Effector memory CD8-positive, alpha-beta T cell (primary cell): ENCODE measurements at regions not wholly inside any gene's neighbourhood (a gene's known extent, or its start where the extent isn't known, plus 50 kb on each side); places are given as distances from the start of the nearest gene placed in this dataset.
"Not testable (repeated sequence)": the region's sequence is repeated elsewhere in the genome, so short reads cannot be mapped to it uniquely, and the experiment has no call there.

ENCODE experiments used
- ATAC-seq: fragments of 150-1000 bp; cut with Tn5 transposase; replicated peaks from 2 replicates; pipeline ENCODE4 v1.10.0; 2021; ENCODE audit warnings: mild to moderate bottlenecking, moderate library complexity
- DNase-seq, 3 experiments: peaks; one replicate each; pipeline ENCODE4 v3.0.0; 2021
- H3K27ac Mint-ChIP-seq, 2 donors: one replicate each; pipeline ENCODE4 v1.8.0; 2022; ENCODE audit warnings: mild to moderate bottlenecking in 2 of 2, mixed read lengths in 2 of 2, moderate library complexity in 2 of 2
- H3K27me3 Mint-ChIP-seq, 2 donors: one replicate each; pipeline ENCODE4 v1.8.0; 2022; ENCODE audit warnings: mixed read lengths in 2 of 2
- H3K36me3 Mint-ChIP-seq: one replicate; pipeline ENCODE4 v1.8.0; 2022; ENCODE audit warnings: mild to moderate bottlenecking, moderate library complexity, mixed read lengths; ENCODE audit not compliant: insufficient read depth
- H3K4me1 Mint-ChIP-seq, 2 donors: one replicate each; pipeline ENCODE4 v1.8.0; 2022; ENCODE audit warnings: low read depth in 2 of 2, mixed read lengths in 2 of 2
- H3K4me3 Mint-ChIP-seq, 2 donors: one replicate each; pipeline ENCODE4 v1.8.0; 2022; ENCODE audit warnings: mild to moderate bottlenecking in 2 of 2, mixed read lengths in 2 of 2, moderate library complexity in 2 of 2
- H3K9me3 Mint-ChIP-seq, 2 donors: one replicate each; pipeline ENCODE4 v1.8.0; 2022; ENCODE audit warnings: mixed read lengths in 2 of 2

DNA sequence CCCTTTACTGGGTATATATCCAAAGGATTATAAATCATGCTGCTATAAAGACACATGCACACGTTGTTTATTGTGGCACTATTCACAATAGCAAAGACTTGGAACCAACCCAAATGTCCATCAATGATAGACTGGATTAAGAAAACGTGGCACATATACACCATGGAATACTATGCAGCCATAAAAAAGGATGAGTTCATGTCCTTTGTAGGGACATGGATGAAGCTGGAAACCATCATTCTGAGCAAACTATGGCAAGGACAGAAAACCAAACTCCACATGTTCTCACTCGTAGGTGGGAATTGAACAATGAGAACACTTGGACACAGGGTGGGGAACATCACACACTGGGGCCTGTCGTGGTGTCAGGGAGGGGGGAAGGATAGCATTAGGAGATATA, 59.2 kb downstream of the CXorf49B start:
- H3K4me1 Mint-ChIP-seq, DNase-seq, H3K36me3 Mint-ChIP-seq, ATAC-seq, H3K9me3 Mint-ChIP-seq, H3K4me3 Mint-ChIP-seq, H3K27ac Mint-ChIP-seq: not testable (repeated sequence)
- H3K27me3 Mint-ChIP-seq, result peaks cover 15 to 34% of the 10 kb centered on the region in 2 donors

DNA sequence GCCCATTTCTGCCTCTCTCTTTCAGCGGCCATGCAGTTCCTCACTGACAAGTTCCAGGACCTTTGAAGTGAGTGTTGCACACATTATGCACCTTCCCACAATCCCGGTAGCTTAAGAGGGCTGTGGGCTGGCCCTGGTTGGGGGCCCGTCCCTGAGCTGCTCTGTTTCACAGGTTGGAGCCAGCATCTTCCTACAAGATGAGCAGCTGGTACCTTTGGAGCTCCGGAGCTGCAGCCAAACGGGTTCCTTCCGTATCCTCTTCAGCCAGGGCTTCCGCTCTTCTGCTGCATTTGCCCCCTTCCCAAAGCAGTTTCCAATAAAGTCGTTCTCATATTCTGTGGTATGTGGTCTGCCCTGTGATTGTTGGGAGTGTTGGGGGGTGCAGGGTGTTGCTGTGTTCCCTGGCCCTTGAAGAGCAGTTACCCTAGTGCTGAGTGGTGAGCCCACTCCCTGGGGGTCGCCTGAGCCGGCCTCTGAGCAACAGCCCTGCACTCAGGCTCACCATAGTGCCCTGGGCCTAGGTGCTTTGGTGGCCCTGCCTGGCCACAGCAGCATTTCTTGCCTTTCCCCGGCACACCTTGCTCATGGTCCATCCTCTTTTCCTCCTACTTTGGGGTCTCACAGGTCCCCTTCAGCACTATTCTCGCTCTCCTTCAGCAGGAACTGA, 60.4 kb downstream of the CXorf49B start:
- H3K4me3 Mint-ChIP-seq, result no peak overlapping the region
- H3K36me3 Mint-ChIP-seq, result no peaks in the 10 kb centered on the region
- no peaks in the 10 kb centered on the region for H3K4me1 Mint-ChIP-seq
- DNase-seq (no peak), ATAC-seq (no peak)
- H3K9me3 Mint-ChIP-seq, result no peaks in the 10 kb centered on the region
- H3K27ac Mint-ChIP-seq, result no peak overlapping the region
- H3K27me3 Mint-ChIP-seq, result peaks cover 8 to 21% of the 10 kb centered on the region in 2 donors

DNA sequence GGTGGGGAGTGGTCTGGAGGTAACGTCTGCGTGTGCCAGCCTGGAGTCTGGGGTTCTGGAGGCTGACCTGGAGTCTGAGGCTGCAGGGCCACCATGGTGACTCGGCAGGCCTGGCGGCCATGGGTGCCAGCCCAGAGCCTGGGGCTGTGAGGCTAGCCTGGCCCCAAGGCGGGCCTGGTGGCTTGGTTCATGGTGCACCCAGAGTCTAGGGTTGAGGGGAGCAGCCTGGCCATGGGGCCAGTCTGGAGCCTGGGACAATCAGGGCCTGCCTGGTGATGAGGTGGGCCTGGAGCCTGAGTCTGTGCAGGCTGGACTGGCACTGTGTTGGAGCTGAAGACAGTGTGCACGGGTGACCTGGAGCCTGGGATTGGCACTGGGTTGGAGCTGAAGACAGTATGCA, 64.9 kb downstream of the CXorf49B start:
- no peaks in the 10 kb centered on the region for H3K36me3 Mint-ChIP-seq
- H3K27me3 Mint-ChIP-seq, result peaks cover 17 to 39% of the 10 kb centered on the region in 2 donors
- ATAC-seq, result no peak
- no peak overlapping the region for H3K4me3 Mint-ChIP-seq
- DNase-seq, result no peak
- peaks cover 2 to 7% of the 10 kb centered on the region in 2 donors for H3K9me3 Mint-ChIP-seq
- no peaks in the 10 kb centered on the region for H3K4me1 Mint-ChIP-seq
- no peak overlapping the region for H3K27ac Mint-ChIP-seq

DNA sequence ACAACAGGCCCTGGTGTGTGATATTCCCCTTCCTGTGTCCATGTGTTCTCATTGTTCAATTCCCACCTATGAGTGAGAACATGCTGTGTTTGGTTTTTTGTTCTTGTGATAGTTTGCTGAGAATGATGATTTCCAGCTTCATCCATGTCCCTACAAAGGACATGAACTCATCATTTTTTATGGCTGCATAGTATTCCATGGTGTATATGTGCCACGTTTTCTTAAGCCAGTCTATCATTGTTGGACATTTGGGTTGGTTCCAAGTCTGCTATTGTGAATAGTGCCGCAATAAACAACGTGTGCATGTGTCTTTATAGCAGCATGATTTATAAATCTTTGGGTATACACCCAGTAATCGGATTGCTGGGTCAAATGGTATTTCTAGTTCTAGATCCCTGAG, 72.6 kb upstream of the NHSL2 start:
- DNase-seq, H3K9me3 Mint-ChIP-seq, H3K4me3 Mint-ChIP-seq, H3K27ac Mint-ChIP-seq, H3K4me1 Mint-ChIP-seq, H3K36me3 Mint-ChIP-seq, ATAC-seq: not testable (repeated sequence)
- peaks cover 2 to 21% of the 10 kb centered on the region in 2 donors for H3K27me3 Mint-ChIP-seq

DNA sequence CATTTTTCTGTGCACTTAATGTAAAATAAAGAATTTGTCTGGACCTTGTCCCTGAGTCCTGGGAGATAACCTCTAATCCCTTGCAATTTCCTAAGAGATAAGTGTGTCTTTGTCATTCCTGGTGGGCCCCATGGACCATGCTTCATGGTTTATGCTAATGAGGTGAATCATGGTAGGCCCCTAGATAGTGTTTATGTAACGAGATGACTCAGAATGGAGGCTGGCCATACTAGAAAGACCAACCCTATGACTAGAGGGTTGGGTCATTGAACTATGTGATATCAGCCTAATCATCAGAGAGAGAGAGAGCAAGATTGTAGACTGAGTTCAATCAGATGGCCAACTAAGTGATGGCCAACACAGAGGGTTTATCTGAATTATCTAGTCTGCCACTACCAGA, 64.2 kb upstream of the NHSL2 start:
- no peak overlapping the region for H3K27ac Mint-ChIP-seq
- no peaks in the 10 kb centered on the region for H3K9me3 Mint-ChIP-seq
- H3K27me3 Mint-ChIP-seq, result peaks cover 23 to 42% of the 10 kb centered on the region in 2 donors
- no peak for DNase-seq
- H3K36me3 Mint-ChIP-seq, result no peaks in the 10 kb centered on the region
- H3K4me1 Mint-ChIP-seq, result no peaks in the 10 kb centered on the region
- H3K4me3 Mint-ChIP-seq, result no peak overlapping the region
- no peak for ATAC-seq

DNA sequence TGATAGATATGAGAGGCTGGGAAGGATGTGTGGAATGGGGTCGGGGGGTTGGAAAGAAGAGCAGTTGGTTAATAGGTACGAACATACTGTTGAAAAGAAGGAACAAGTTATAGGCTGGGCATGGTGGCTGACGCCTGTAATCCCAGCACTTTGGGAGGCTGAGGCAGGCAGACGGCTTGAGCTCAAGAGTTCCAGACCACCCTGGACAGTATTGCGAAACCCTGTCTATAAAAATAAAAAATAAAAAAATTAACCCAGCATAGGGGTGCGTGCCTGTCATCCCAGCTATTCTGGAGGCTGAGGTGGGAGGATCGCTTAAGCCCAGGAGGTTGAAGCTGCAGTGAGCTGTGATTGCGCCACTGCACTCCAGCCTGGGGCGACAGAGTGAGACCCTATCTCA, 58.5 kb upstream of the NHSL2 start:
- no peak overlapping the region for H3K27ac Mint-ChIP-seq
- ATAC-seq (no peak), DNase-seq (no peak)
- H3K27me3 Mint-ChIP-seq, result peaks cover 23 to 43% of the 10 kb centered on the region in 2 donors
- H3K9me3 Mint-ChIP-seq, result no peaks in the 10 kb centered on the region
- H3K4me1 Mint-ChIP-seq, result no peaks in the 10 kb centered on the region
- H3K36me3 Mint-ChIP-seq, result no peaks in the 10 kb centered on the region
- H3K4me3 Mint-ChIP-seq, result no peak overlapping the region

DNA sequence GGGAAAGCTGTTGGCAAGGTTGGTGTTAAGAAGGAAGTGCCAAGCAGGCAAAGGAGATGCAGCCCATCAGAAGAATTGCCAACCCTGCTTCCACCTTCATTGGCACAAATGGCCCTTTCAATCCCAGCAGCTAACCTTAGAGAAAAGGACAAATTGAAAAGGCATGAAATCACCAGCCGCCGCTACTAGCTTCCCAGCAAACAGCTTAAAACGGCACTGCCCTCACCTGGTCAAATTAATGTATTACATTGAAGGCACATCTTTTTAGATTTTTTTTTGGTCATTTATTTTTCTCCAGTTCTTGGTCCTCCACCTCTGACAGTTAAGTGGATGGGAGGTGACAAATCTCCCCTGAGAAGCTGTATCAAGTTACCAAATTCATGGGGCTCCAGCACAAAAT, 51.0 kb upstream of the NHSL2 start:
- no peaks in the 10 kb centered on the region for H3K36me3 Mint-ChIP-seq
- no peaks in the 10 kb centered on the region for H3K9me3 Mint-ChIP-seq
- H3K27me3 Mint-ChIP-seq, result peaks cover 13 to 24% of the 10 kb centered on the region in 2 donors
- H3K4me1 Mint-ChIP-seq, result peaks cover 2 to 5% of the 10 kb centered on the region in 2 donors
- DNase-seq (peak; percentile 7 to 25 (median 19)), ATAC-seq (peak; percentile 40)
- no peak overlapping the region for H3K27ac Mint-ChIP-seq
- H3K4me3 Mint-ChIP-seq, result no peak overlapping the region
